Mesendoderm (in vitro differentiated cells): ENCODE measurements at regions not wholly inside any gene's neighbourhood (a gene's known extent, or its start where the extent isn't known, plus 50 kb on each side); places are given as distances from the start of the nearest gene placed in this dataset.
A peak's percentile ranks its signal among the peaks of the same experiment; 100 is the strongest.

Experiments
- DNase-seq: peaks from one replicate; pipeline ENCODE4 v3.0.0; 2013
- H2AK5ac ChIP-seq: 2 replicates; pipeline ENCODE4 v1.6.1; 2013; ENCODE audit warnings: low read length, inconsistent platforms
- H2BK120ac ChIP-seq: 2 replicates; pipeline ENCODE4 v1.6.1; 2013; ENCODE audit warnings: low read depth, mild to moderate bottlenecking, low read length, moderate library complexity, mixed read lengths
- H2BK15ac ChIP-seq: replicated peaks from 2 replicates; pipeline ENCODE4 v1.6.1; 2013; ENCODE audit warnings: low read depth, mild to moderate bottlenecking, moderate library complexity
- H2BK5ac ChIP-seq: 2 replicates; pipeline ENCODE4 v1.6.1; 2013; ENCODE audit warnings: low read length, inconsistent platforms
- H3K18ac ChIP-seq: 2 replicates; pipeline ENCODE4 v1.6.1; 2013; ENCODE audit warnings: mild to moderate bottlenecking, low read length, mixed read lengths
- H3K23ac ChIP-seq: one replicate; pipeline ENCODE4 v1.6.1; 2013; ENCODE audit warnings: low read length
- H3K27ac ChIP-seq: 2 replicates; pipeline ENCODE4 v1.5.1; 2013; ENCODE audit warnings: low read depth, mild to moderate bottlenecking, inconsistent platforms, low read length, moderate library complexity
- H3K27me3 ChIP-seq: 2 replicates; pipeline ENCODE4 v1.6.1; 2013; ENCODE audit warnings: low read length, control low read depth, mild to moderate bottlenecking, inconsistent platforms; ENCODE audit not compliant: insufficient read depth, poor library complexity
- H3K36me3 ChIP-seq: 2 replicates; pipeline ENCODE4 v1.6.1; 2013; ENCODE audit warnings: low read length, inconsistent platforms; ENCODE audit not compliant: control insufficient read depth, insufficient read depth
- H3K4ac ChIP-seq: one replicate; pipeline ENCODE4 v1.6.1; 2013; ENCODE audit warnings: low read depth, mild to moderate bottlenecking, low read length, moderate library complexity
- H3K4me1 ChIP-seq: 2 replicates; pipeline ENCODE4 v1.6.1; 2013; ENCODE audit warnings: low read depth, low read length, inconsistent platforms; ENCODE audit not compliant: control insufficient read depth
- H3K4me2 ChIP-seq: 2 replicates; pipeline ENCODE4 v1.6.1; 2013; ENCODE audit warnings: low read length
- H3K4me3 ChIP-seq: 2 replicates; pipeline ENCODE4 v1.5.1; 2013; ENCODE audit warnings: mild to moderate bottlenecking, low read length
- H3K56ac ChIP-seq: one replicate; pipeline ENCODE4 v1.6.1; 2013; ENCODE audit warnings: low read length
- H3K79me1 ChIP-seq: 2 replicates; pipeline ENCODE4 v1.6.1; 2013; ENCODE audit warnings: low read length, inconsistent platforms
- H3K79me2 ChIP-seq: 2 replicates; pipeline ENCODE4 v1.6.1; 2013; ENCODE audit warnings: mild to moderate bottlenecking, low read length; ENCODE audit not compliant: control insufficient read depth, insufficient read depth
- H3K9ac ChIP-seq: 2 replicates; pipeline ENCODE4 v1.6.1; 2013; ENCODE audit warnings: low read length, inconsistent platforms
- H4K5ac ChIP-seq: one replicate; pipeline ENCODE4 v1.6.1; 2013; ENCODE audit warnings: low read length
- H4K8ac ChIP-seq: one replicate; pipeline ENCODE4 v1.6.1; 2013; ENCODE audit warnings: low read depth, mild to moderate bottlenecking, control low read depth, low read length, moderate library complexity
- WGBS: extraction: QIAGEN DNeasy Blood & Tissue Kit; methylation state at CpG from one replicate; pipeline ENCODE4 v1.1.7; 2013; ENCODE audit warnings: low lambda C conversion rate, missing lambda C conversion rate; ENCODE audit not compliant: insufficient coverage; ENCODE audit errors: extremely low coverage; 5-methylcytosine and 5-hydroxymethylcytosine counted together

GRCh38 chr4:141416677-141417363, 196.1 kb downstream of the ZNF330 start:
- Histone ChIP-seq H3K79me1 (no peaks in the 10 kb centered on the region), H2BK5ac (no peak overlapping the region), H3K4me2 (no peak overlapping the region), H2BK120ac (no peak overlapping the region), H2AK5ac (no peak overlapping the region), H4K8ac (no peak overlapping the region), H3K9ac (no peak overlapping the region), H4K5ac (no peak overlapping the region), H3K4me3 (no peak overlapping the region), H2BK15ac (no peak overlapping the region), H3K4me1 (no peaks in the 10 kb centered on the region), H3K36me3 (no peaks in the 10 kb centered on the region), H3K27ac (no peak overlapping the region), H3K18ac (no peak overlapping the region), H3K4ac (no peak overlapping the region), H3K23ac (no peak overlapping the region), H3K27me3 (no peaks in the 10 kb centered on the region), H3K56ac (no peak overlapping the region), H3K79me2 (no peaks in the 10 kb centered on the region)
- no CpG with 5 or more reads among the region's 4 CpGs for WGBS
- DNase-seq: no peak

GRCh38 chr4:141417387-141417786, 196.7 kb downstream of the ZNF330 start:
- H3K18ac ChIP-seq: no peak overlapping the region
- H3K56ac ChIP-seq: no peak overlapping the region
- no peak overlapping the region for H2BK15ac ChIP-seq
- no peak for DNase-seq
- H3K4ac ChIP-seq: no peak overlapping the region
- H3K79me2 ChIP-seq: no peaks in the 10 kb centered on the region
- H3K79me1 ChIP-seq: no peaks in the 10 kb centered on the region
- H3K4me3 ChIP-seq: no peak overlapping the region
- H3K23ac ChIP-seq: no peak overlapping the region
- no peak overlapping the region for H4K8ac ChIP-seq
- H2BK120ac ChIP-seq: no peak overlapping the region
- no peaks in the 10 kb centered on the region for H3K36me3 ChIP-seq
- no peak overlapping the region for H3K9ac ChIP-seq
- no CpG with 5 or more reads among the region's 2 CpGs for WGBS
- no peaks in the 10 kb centered on the region for H3K4me1 ChIP-seq
- H4K5ac ChIP-seq: no peak overlapping the region
- no peaks in the 10 kb centered on the region for H3K27me3 ChIP-seq
- H2BK5ac ChIP-seq: no peak overlapping the region
- H2AK5ac ChIP-seq: no peak overlapping the region
- H3K27ac ChIP-seq: no peak overlapping the region
- no peak overlapping the region for H3K4me2 ChIP-seq

GRCh38 chr4:141425124-141425523, 204.4 kb downstream of the ZNF330 start:
- H3K4ac ChIP-seq: no peak overlapping the region
- no peak overlapping the region for H2AK5ac ChIP-seq
- H3K36me3 ChIP-seq: no peaks in the 10 kb centered on the region
- no peak overlapping the region for H2BK120ac ChIP-seq
- H3K4me2 ChIP-seq: no peak overlapping the region
- H4K5ac ChIP-seq: no peak overlapping the region
- H2BK5ac ChIP-seq: no peak overlapping the region
- H3K79me1 ChIP-seq: no peaks in the 10 kb centered on the region
- whole genome bisulfite sequencing: no CpG with 5 or more reads among the region's 1 CpG
- no peak overlapping the region for H3K56ac ChIP-seq
- H3K79me2 ChIP-seq: no peaks in the 10 kb centered on the region
- no peak overlapping the region for H3K18ac ChIP-seq
- no peak overlapping the region for H3K4me3 ChIP-seq
- no peak overlapping the region for H3K23ac ChIP-seq
- H2BK15ac ChIP-seq: no peak overlapping the region
- H3K27me3 ChIP-seq: no peaks in the 10 kb centered on the region
- H3K4me1 ChIP-seq: no peaks in the 10 kb centered on the region
- no peak overlapping the region for H3K9ac ChIP-seq
- no peak overlapping the region for H3K27ac ChIP-seq
- peak; percentile 1 for DNase-seq
- H4K8ac ChIP-seq: no peak overlapping the region

- Histone ChIP-seq H3K23ac (no peak overlapping the region), H4K8ac (no peak overlapping the region), H3K4me1 (no peaks in the 10 kb centered on the region), H2BK120ac (no peak overlapping the region), H3K9ac (no peak overlapping the region), H2AK5ac (no peak overlapping the region), H4K5ac (no peak overlapping the region), H3K36me3 (no peaks in the 10 kb centered on the region), H2BK5ac (no peak overlapping the region), H3K79me1 (no peaks in the 10 kb centered on the region), H3K56ac (no peak overlapping the region), H3K27ac (no peak overlapping the region), H3K4me3 (no peak overlapping the region), H3K27me3 (no peaks in the 10 kb centered on the region), H2BK15ac (no peak overlapping the region), H3K4me2 (no peak overlapping the region), H3K4ac (no peak overlapping the region), H3K18ac (no peak overlapping the region), H3K79me2 (no peaks in the 10 kb centered on the region)
- no CpG with 5 or more reads among the region's 4 CpGs for WGBS
- no peak for DNase-seq
These were observed 207.1 kb downstream of the ZNF330 start for GRCh38 chr4:141427726-141428296.

- no peak overlapping the region for H3K4me3 ChIP-seq
- H3K56ac ChIP-seq: no peak overlapping the region
- H3K4ac ChIP-seq: no peak overlapping the region
- H4K8ac ChIP-seq: no peak overlapping the region
- no peak overlapping the region for H3K18ac ChIP-seq
- H3K27ac ChIP-seq: no peak overlapping the region
- H3K36me3 ChIP-seq: no peaks in the 10 kb centered on the region
- no peak overlapping the region for H2BK5ac ChIP-seq
- no peaks in the 10 kb centered on the region for H3K79me1 ChIP-seq
- H3K4me2 ChIP-seq: no peak overlapping the region
- no peak for DNase-seq
- no peak overlapping the region for H3K9ac ChIP-seq
- no peaks in the 10 kb centered on the region for H3K79me2 ChIP-seq
- no peaks in the 10 kb centered on the region for H3K27me3 ChIP-seq
- WGBS: no CpG with 5 or more reads among the region's 6 CpGs
- no peak overlapping the region for H3K23ac ChIP-seq
- H2AK5ac ChIP-seq: no peak overlapping the region
- H2BK15ac ChIP-seq: no peak overlapping the region
- no peak overlapping the region for H4K5ac ChIP-seq
- H2BK120ac ChIP-seq: no peak overlapping the region
- no peaks in the 10 kb centered on the region for H3K4me1 ChIP-seq
These were observed 206.4 kb upstream of the IL15 start for GRCh38 chr4:141429933-141430332.

- WGBS: no CpG with 5 or more reads among the region's 4 CpGs
- no peak overlapping the region for H4K8ac ChIP-seq
- no peak overlapping the region for H2BK5ac ChIP-seq
- no peak overlapping the region for H3K4me2 ChIP-seq
- no peak overlapping the region for H2AK5ac ChIP-seq
- no peak for DNase-seq
- H3K27ac ChIP-seq: no peak overlapping the region
- H2BK120ac ChIP-seq: no peak overlapping the region
- H4K5ac ChIP-seq: no peak overlapping the region
- H3K23ac ChIP-seq: no peak overlapping the region
- no peak overlapping the region for H3K9ac ChIP-seq
- no peak overlapping the region for H3K4me3 ChIP-seq
- H3K36me3 ChIP-seq: no peaks in the 10 kb centered on the region
- no peak overlapping the region for H2BK15ac ChIP-seq
- no peaks in the 10 kb centered on the region for H3K79me1 ChIP-seq
- no peaks in the 10 kb centered on the region for H3K4me1 ChIP-seq
- H3K27me3 ChIP-seq: no peaks in the 10 kb centered on the region
- H3K56ac ChIP-seq: no peak overlapping the region
- no peaks in the 10 kb centered on the region for H3K79me2 ChIP-seq
- H3K18ac ChIP-seq: no peak overlapping the region
- H3K4ac ChIP-seq: no peak overlapping the region
These were observed 205.7 kb upstream of the IL15 start for GRCh38 chr4:141430686-141431085.
